ENCODE measurements at regions not wholly inside any gene's neighbourhood (a gene's known extent, or its start where the extent isn't known, plus 50 kb on each side); places are given as distances from the start of the nearest gene placed in this dataset.

- TF ChIP-seq POLR2A (IDR thresholded peaks at IDR 0.05): no peak
- no peak for TF ChIP-seq CTCF (IDR thresholded peaks at IDR 0.05)
- DNase-seq: no peak
- in situ Hi-C loops (cut with MboI; ENCODE audit: low pct_ligation_motif_present in 1 of 4, low pct_unique_long_range_greater_than_20kb in 1 of 4, low sequenced_read_pairs in 3 of 4): loop anchor here in 1 of 4 donors (25.0 kb wide), 1 partner anchor 289 kb away; no protein-coding TSS in a partner anchor
- H3K27ac ChIP-seq: no peak overlapping the region
- no peaks in the 10 kb centered on the region for H3K27me3 ChIP-seq
- WGBS, 2 donors (ENCODE audit: low coverage in 1 of 2): 66 to 77% methylated on average over 3 to 8 of the region's 8 CpGs
- no peaks in the 10 kb centered on the region for H3K9me3 ChIP-seq
- H3K4me1 ChIP-seq: no peaks in the 10 kb centered on the region
- intact Hi-C loops (cut with DNase I; ENCODE audit: low total_unique reads): no loop called here
- H3K36me3 ChIP-seq: no peaks in the 10 kb centered on the region
- H3K4me3 ChIP-seq: no peak overlapping the region
Measured at GRCh38 chr5:68673106-68673822, 420.6 kb upstream of the SLC30A5 start.

GRCh38 chr5:68673823-68674180 is 420.0 kb upstream of the SLC30A5 start:
- Histone ChIP-seq H3K27ac (no peak overlapping the region), H3K36me3 (no peaks in the 10 kb centered on the region), H3K27me3 (no peaks in the 10 kb centered on the region), H3K4me3 (no peak overlapping the region), H3K4me1 (no peaks in the 10 kb centered on the region), H3K9me3 (no peaks in the 10 kb centered on the region)
- no peak for DNase-seq
- in situ Hi-C loops (cut with MboI; ENCODE audit: low pct_ligation_motif_present in 1 of 4, low pct_unique_long_range_greater_than_20kb in 1 of 4, low sequenced_read_pairs in 3 of 4) (loop anchor here in 1 of 4 donors (25.0 kb wide), 1 partner anchor 288 kb away; no protein-coding TSS in a partner anchor), intact Hi-C loops (cut with DNase I; ENCODE audit: low total_unique reads) (no loop called here)
- WGBS, 2 donors (ENCODE audit: low coverage in 1 of 2): 85 to 100% methylated on average over 6 of the region's 6 CpGs
- TF ChIP-seq EP300 (IDR thresholded peaks at IDR 0.05; ENCODE audit: low read depth): no peak
- TF ChIP-seq CTCF (IDR thresholded peaks at IDR 0.05): no peak
- no peak for TF ChIP-seq POLR2AphosphoS5 (IDR thresholded peaks at IDR 0.05)
- no peak for TF ChIP-seq POLR2A (IDR thresholded peaks at IDR 0.05)

GRCh38 chr5:68679041-68679440 is 414.8 kb upstream of the SLC30A5 start:
- H3K27me3 ChIP-seq: no peaks in the 10 kb centered on the region
- no peak overlapping the region for H3K4me3 ChIP-seq
- WGBS, 2 donors (ENCODE audit: low coverage in 1 of 2): 100% methylated on average over 1 of the region's 1 CpG
- TF ChIP-seq CTCF (IDR thresholded peaks at IDR 0.05): no peak
- TF ChIP-seq EP300 (IDR thresholded peaks at IDR 0.05; ENCODE audit: low read depth): no peak
- TF ChIP-seq POLR2A (IDR thresholded peaks at IDR 0.05): no peak
- no peak for TF ChIP-seq POLR2AphosphoS5 (IDR thresholded peaks at IDR 0.05)
- peaks cover 0 to 17% (median 11%) of the 10 kb centered on the region in 4 donors for H3K4me1 ChIP-seq
- intact Hi-C loops (cut with DNase I; ENCODE audit: low total_unique reads): no loop called here
- no peak overlapping the region for H3K27ac ChIP-seq
- in situ Hi-C loops (cut with MboI; ENCODE audit: low pct_ligation_motif_present in 1 of 4, low pct_unique_long_range_greater_than_20kb in 1 of 4, low sequenced_read_pairs in 3 of 4): no loop called here
- DNase-seq: no peak
- no peaks in the 10 kb centered on the region for H3K36me3 ChIP-seq
- no peaks in the 10 kb centered on the region for H3K9me3 ChIP-seq

GRCh38 chr5:68680366-68680765 is 413.4 kb upstream of the SLC30A5 start:
- H3K9me3 ChIP-seq: no peaks in the 10 kb centered on the region

More at GRCh38 chr5:68680366-68680765, 413.4 kb upstream of the SLC30A5 start:
- TF ChIP-seq POLR2AphosphoS5 (IDR thresholded peaks at IDR 0.05) (no peak), CTCF (IDR thresholded peaks at IDR 0.05) (no peak), POLR2A (IDR thresholded peaks at IDR 0.05) (no peak), EP300 (IDR thresholded peaks at IDR 0.05; ENCODE audit: low read depth) (no peak)
- H3K27ac ChIP-seq: no peak overlapping the region
- H3K4me1 ChIP-seq: peaks cover 0 to 17% (median 11%) of the 10 kb centered on the region in 4 donors
- no peaks in the 10 kb centered on the region for H3K36me3 ChIP-seq
- intact Hi-C loops (cut with DNase I; ENCODE audit: low total_unique reads) (no loop called here), in situ Hi-C loops (cut with MboI; ENCODE audit: low pct_ligation_motif_present in 1 of 4, low pct_unique_long_range_greater_than_20kb in 1 of 4, low sequenced_read_pairs in 3 of 4) (no loop called here)
- no peaks in the 10 kb centered on the region for H3K27me3 ChIP-seq
- no peak for DNase-seq
- no peak overlapping the region for H3K4me3 ChIP-seq

Data from transverse colon (tissue), 4 donors.